Fibroblast of villous mesenchyme (primary cell): ENCODE measurements at regions not wholly inside any gene's neighbourhood (a gene's known extent, or its start where the extent isn't known, plus 50 kb on each side); places are given as distances from the start of the nearest gene placed in this dataset.

ENCODE experiments used
- DNase-seq: peaks from one replicate; pipeline ENCODE4 v3.0.0-alpha.2; 2010; ENCODE audit warnings: low read depth
- H3K4me3 ChIP-seq: 2 replicates; pipeline ENCODE4 v1.5.1; 2011; ENCODE audit warnings: low read depth, mild to moderate bottlenecking, low read length
- TF ChIP-seq, protein P1 (sequence below): IDR thresholded peaks from 2 replicates; pipeline ENCODE4 v1.5.1; 2012; ENCODE audit warnings: low read depth, mild to moderate bottlenecking, low read length; ENCODE audit not compliant: insufficient read depth

DNA sequence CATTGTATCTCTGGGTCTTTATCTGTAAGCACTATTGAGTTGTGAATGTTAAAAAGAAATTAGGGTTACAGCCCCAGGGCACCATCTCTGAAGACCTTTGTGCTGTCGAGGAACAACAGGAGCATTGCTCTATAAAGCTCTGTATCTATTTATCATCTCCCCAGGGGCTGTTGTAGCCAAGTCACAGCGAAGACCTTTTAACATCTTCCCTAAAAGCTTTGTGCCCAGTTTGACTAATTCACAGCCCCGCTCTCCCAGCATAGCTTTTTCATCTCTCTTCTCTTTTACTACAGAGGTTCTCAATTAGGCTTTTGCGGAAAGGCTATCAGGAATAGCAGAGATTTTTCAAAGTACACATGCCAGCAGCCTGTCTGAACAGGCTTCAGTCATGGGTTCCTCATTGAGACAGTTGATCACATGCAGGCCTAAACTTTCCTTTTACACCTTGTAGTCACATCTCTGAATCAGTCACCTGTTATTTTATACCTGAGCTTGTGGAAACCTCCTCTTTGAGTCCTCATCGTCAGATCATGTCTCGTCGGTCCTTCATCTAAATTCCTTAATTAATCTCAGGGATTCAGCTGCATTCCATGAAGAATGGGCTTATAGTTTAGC is 140.5 kb downstream of the NPR3 start:
- no peak for DNase-seq
- no peak overlapping the region for H3K4me3 ChIP-seq
- TF ChIP-seq, protein P1, sequence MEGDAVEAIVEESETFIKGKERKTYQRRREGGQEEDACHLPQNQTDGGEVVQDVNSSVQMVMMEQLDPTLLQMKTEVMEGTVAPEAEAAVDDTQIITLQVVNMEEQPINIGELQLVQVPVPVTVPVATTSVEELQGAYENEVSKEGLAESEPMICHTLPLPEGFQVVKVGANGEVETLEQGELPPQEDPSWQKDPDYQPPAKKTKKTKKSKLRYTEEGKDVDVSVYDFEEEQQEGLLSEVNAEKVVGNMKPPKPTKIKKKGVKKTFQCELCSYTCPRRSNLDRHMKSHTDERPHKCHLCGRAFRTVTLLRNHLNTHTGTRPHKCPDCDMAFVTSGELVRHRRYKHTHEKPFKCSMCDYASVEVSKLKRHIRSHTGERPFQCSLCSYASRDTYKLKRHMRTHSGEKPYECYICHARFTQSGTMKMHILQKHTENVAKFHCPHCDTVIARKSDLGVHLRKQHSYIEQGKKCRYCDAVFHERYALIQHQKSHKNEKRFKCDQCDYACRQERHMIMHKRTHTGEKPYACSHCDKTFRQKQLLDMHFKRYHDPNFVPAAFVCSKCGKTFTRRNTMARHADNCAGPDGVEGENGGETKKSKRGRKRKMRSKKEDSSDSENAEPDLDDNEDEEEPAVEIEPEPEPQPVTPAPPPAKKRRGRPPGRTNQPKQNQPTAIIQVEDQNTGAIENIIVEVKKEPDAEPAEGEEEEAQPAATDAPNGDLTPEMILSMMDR: no peak

DNA sequence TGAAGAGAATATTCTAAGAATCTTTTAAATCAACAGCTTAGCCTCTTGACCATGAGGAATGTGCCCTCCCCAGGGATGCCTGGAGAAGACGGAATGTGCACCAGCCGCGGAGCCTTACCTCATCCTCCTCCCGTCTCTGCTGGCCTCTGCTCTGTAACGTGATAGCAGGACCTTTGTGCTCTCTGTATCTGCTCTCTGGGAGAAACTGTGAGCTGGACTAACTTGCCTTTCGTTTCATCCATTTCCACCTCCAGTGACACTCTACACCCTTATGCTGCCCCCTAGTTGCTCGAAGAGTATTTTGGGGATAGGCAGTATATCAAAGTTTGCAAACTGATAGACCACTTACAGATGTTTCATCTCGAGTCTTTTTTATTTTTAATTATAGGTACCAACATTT is 141.4 kb downstream of the NPR3 start:
- TF ChIP-seq, protein P1: peak; percentile 48
- no peak overlapping the region for H3K4me3 ChIP-seq
- DNase-seq: peak; percentile 19

DNA sequence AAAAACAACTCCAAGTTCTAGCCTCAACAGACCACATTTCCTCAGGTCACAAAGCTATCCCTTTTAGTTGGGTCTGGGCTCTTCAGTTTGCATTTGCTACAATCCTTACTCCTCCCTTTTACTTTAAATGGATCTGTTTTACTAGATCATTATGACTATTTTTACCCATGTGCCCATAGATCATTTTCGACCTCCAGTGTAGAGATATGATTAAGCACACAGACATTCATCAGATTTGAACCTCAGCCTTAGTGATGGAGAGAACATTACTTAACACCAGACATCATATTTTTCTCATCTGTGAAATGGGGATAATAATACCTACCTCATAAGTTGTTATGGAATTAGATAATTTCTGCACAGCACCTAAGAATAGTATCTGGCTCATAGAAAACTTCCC is 141.9 kb downstream of the NPR3 start:
- no peak overlapping the region for H3K4me3 ChIP-seq
- TF ChIP-seq, protein P1: no peak
- DNase-seq: no peak

DNA sequence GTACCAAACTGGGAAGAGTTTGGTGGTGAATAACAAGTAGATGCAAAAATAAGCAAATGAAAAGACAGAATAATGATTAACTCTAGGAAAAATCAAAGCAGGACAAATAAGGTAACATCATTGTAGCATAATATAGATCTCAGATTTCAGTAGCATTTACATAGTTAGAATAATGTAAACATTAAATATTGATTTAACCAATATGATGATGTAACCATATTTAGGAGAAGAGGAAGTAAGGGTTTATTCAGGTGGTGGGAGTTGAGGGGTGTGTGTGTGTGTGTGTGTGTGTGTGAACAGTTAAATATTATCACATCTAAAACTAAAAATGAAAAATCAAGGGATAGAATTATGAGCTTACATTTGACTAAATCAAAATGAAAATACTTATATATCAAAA is 143.4 kb downstream of the NPR3 start:
- H3K4me3 ChIP-seq: no peak overlapping the region
- TF ChIP-seq, protein P1: no peak

DNA sequence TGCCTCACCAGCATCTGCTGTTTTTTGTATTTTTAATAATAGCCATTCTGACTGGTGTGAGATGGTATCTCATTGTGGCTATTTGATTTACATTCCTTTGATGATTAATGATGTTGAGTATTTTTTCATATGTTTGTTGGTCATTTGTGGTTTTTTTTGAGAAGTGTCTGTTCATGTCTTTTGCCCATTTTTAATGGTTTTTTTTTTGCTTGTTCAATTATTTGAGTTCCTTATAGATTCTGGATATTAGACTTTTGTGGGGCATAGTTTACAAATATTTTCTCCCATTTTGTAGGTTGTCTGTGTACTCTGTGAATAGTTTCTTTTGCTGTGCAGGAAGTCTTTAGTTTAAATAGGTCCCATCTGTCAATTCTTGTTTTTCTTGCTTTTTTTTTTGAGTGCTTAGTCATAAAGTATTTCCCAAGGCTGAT is 148.1 kb downstream of the NPR3 start:
- no peak overlapping the region for H3K4me3 ChIP-seq
- DNase-seq: peak; percentile 45
- TF ChIP-seq, protein P1: no peak

More for the DNA sequence above, 143.4 kb downstream of the NPR3 start:
- DNase-seq: no peak

DNA sequence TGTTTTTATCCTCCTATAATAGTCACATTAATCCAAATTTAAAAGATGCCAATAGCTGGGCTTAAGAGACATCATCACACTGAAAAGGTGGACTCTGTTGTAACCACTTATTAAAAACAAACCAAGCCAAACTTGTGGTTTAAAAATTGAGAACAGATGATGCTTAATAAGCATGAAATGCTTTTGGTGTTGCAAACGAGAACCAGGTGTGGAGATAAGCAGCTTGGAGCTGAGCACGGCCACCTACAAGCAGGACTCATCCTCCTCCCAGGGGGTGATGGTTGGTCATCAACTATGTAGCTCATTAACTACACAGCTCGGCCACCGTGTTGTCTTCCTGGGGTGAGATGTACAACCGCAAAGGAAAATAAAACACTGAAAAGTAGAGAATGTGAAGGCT is 154.4 kb downstream of the NPR3 start:
- DNase-seq: peak; percentile 12
- no peak overlapping the region for H3K4me3 ChIP-seq
- TF ChIP-seq, protein P1: no peak

DNA sequence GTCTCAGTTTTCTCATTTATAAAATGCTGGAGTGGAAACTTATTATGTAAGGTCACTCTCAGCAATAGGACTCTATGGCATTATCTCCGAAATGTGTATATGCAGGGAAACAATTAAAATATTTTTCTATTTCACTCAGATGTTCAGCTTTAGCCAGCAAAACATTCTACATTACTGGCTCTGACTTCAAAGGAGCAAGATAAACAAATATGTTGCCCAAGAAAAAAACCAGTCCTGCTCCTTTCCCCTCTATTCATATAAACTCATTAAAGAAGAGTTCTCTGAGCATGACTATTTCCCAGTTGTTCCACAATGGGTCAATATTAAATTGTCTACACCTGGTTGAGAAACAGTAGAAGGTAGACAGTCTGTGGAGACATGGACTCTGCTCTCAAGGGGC is 155.0 kb downstream of the NPR3 start:
- TF ChIP-seq, protein P1: no peak
- DNase-seq: peak; percentile 12
- no peak overlapping the region for H3K4me3 ChIP-seq
